Activated CD8-positive, alpha-beta T cell treated with anti-CD3 and anti-CD28 coated beads, Interleukin-2, amount 10 ng/mL, durations not matched to agents 7 days and 5 days (primary cell): ENCODE measurements at regions not wholly inside any gene's neighbourhood (a gene's known extent, or its start where the extent isn't known, plus 50 kb on each side); places are given as distances from the start of the nearest gene placed in this dataset.

ENCODE experiments used
- ATAC-seq: fragments of 150-1000 bp; cut with Tn5 transposase; one replicate; pipeline ENCODE4 v1.10.0; 2021; ENCODE audit warnings: moderate library complexity
- CTCF ChIA-PET: fragments of 350-600 bp; sonication (Branson Sonifier 250); formaldehyde crosslinking; loops from one replicate; lab custom pipeline; 2021; ENCODE audit warnings: antibody characterized with exemption; lab: Charles Lee
- POLR2A ChIA-PET: fragments of 350-600 bp; sonication (Branson Sonifier 250); formaldehyde crosslinking; loops from one replicate; lab custom pipeline; 2021; ENCODE audit warnings: antibody characterized with exemption; lab: Charles Lee
- DNase-seq: peaks from one replicate; pipeline ENCODE4 v3.0.0-alpha.2; 2020
- H3K27ac Mint-ChIP-seq: one replicate; pipeline ENCODE4 v1.8.0; 2021; ENCODE audit warnings: mild to moderate bottlenecking, mixed read lengths
- H3K27me3 Mint-ChIP-seq: one replicate; pipeline ENCODE4 v1.8.0; 2021; ENCODE audit warnings: low read depth, mixed read lengths
- H3K36me3 Mint-ChIP-seq: one replicate; pipeline ENCODE4 v1.8.0; 2021; ENCODE audit warnings: low read depth, mixed read lengths
- H3K4me1 Mint-ChIP-seq: one replicate; pipeline ENCODE4 v1.8.0; 2021; ENCODE audit warnings: low read depth, mixed read lengths
- H3K4me3 Mint-ChIP-seq: one replicate; pipeline ENCODE4 v1.8.0; 2021; ENCODE audit warnings: mild to moderate bottlenecking, mixed read lengths
- H3K9me3 Mint-ChIP-seq: one replicate; pipeline ENCODE4 v1.8.0; 2022; ENCODE audit warnings: mixed read lengths; ENCODE audit not compliant: insufficient read depth

- no peak for DNase-seq
- Mint-ChIP-seq H3K9me3 (no peaks in the 10 kb centered on the region), H3K4me3 (no peak overlapping the region), H3K36me3 (no peaks in the 10 kb centered on the region), H3K27me3 (no peaks in the 10 kb centered on the region), H3K27ac (no peak overlapping the region), H3K4me1 (peaks cover 5% of the 10 kb centered on the region)
- ATAC-seq = no peak
- POLR2A ChIA-PET = no interaction called here
- CTCF ChIA-PET = no interaction called here
These were observed 277.9 kb downstream of the GAS1 start for GRCh38 chr9:86669422-86669821.

DNA sequence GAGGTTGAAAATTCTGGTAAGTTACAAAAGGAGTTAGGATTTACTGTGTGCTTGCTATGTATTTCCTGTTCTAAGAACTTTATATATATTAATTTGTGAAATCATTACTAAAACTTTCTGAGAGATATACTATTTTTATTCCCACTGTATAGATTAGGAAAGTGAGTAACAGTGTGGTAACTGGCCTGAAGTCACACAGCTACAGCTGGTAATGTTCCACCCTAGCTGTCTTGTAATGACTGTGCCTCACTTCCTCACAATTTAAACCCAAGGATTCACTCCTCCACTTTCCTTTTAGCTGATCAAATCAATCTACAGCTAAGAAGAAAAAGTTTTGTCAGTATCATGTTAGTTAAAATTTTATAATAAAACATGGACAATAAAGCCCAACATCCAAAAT, 278.8 kb downstream of the GAS1 start:
- H3K36me3 Mint-ChIP-seq = no peaks in the 10 kb centered on the region
- H3K4me1 Mint-ChIP-seq = peaks cover 5% of the 10 kb centered on the region
- POLR2A ChIA-PET = no interaction called here
- CTCF ChIA-PET = no interaction called here
- H3K9me3 Mint-ChIP-seq = no peaks in the 10 kb centered on the region
- no peak overlapping the region for H3K4me3 Mint-ChIP-seq
- no peaks in the 10 kb centered on the region for H3K27me3 Mint-ChIP-seq
- DNase-seq (no peak), ATAC-seq (no peak)
- no peak overlapping the region for H3K27ac Mint-ChIP-seq

GRCh38 chr9:86667307-86667706, 280.0 kb downstream of the GAS1 start:
- POLR2A ChIA-PET = no interaction called here
- H3K4me3 Mint-ChIP-seq = no peak overlapping the region
- H3K36me3 Mint-ChIP-seq = no peaks in the 10 kb centered on the region
- H3K9me3 Mint-ChIP-seq = no peaks in the 10 kb centered on the region
- H3K27ac Mint-ChIP-seq = no peak overlapping the region
- no peaks in the 10 kb centered on the region for H3K27me3 Mint-ChIP-seq
- H3K4me1 Mint-ChIP-seq = peaks cover 5% of the 10 kb centered on the region
- CTCF ChIA-PET = no interaction called here
- ATAC-seq = no peak
- no peak for DNase-seq

- Mint-ChIP-seq H3K27me3 (no peaks in the 10 kb centered on the region), H3K4me3 (no peak overlapping the region), H3K36me3 (no peaks in the 10 kb centered on the region), H3K27ac (no peak overlapping the region), H3K4me1 (peaks cover 8% of the 10 kb centered on the region), H3K9me3 (no peaks in the 10 kb centered on the region)
- no peak for ATAC-seq
- DNase-seq = no peak
- POLR2A ChIA-PET = no interaction called here
- CTCF ChIA-PET = no interaction called here
These were observed 281.9 kb downstream of the GAS1 start for GRCh38 chr9:86665416-86665815.

- H3K27ac Mint-ChIP-seq = no peak overlapping the region
These were observed 282.7 kb downstream of the GAS1 start for GRCh38 chr9:86664603-86665002.

DNA sequence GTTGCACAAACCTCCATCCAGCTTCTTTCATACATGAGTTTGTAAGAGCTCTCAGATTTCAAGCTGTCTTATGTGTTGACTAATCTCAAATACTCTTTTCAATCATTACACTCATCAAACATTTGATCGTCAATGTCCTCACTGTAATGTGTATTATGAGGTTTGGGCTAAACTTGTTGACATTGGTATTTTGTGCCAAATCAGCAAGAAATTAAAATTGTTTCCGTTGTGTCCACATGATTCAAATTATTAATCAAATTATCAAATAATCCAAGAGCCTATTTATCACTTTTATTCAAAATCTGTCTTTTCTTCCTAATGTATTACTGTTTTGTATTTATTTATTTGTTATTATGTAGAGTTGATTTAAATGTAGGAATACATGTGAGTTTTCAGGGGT, 283.4 kb downstream of the GAS1 start:
- ATAC-seq (no peak), DNase-seq (no peak)
- H3K27me3 Mint-ChIP-seq = no peaks in the 10 kb centered on the region
- no peak overlapping the region for H3K27ac Mint-ChIP-seq
- ChIA-PET CTCF (no interaction called here), POLR2A (no interaction called here)
- H3K9me3 Mint-ChIP-seq = no peaks in the 10 kb centered on the region
- peaks cover 23% of the 10 kb centered on the region for H3K4me1 Mint-ChIP-seq
- H3K36me3 Mint-ChIP-seq = no peaks in the 10 kb centered on the region
- H3K4me3 Mint-ChIP-seq = no peak overlapping the region

More at GRCh38 chr9:86664603-86665002, 282.7 kb downstream of the GAS1 start:
- Mint-ChIP-seq H3K4me1 (peaks cover 16% of the 10 kb centered on the region), H3K9me3 (no peaks in the 10 kb centered on the region), H3K27me3 (no peaks in the 10 kb centered on the region), H3K4me3 (no peak overlapping the region), H3K36me3 (no peaks in the 10 kb centered on the region)
- CTCF ChIA-PET = no interaction called here
- ATAC-seq (no peak), DNase-seq (no peak)
- POLR2A ChIA-PET = no interaction called here

GRCh38 chr9:86662890-86663468, 284.3 kb downstream of the GAS1 start:
- Mint-ChIP-seq H3K9me3 (no peaks in the 10 kb centered on the region), H3K27me3 (no peaks in the 10 kb centered on the region), H3K36me3 (no peaks in the 10 kb centered on the region), H3K27ac (no peak overlapping the region), H3K4me1 (peaks cover 24% of the 10 kb centered on the region), H3K4me3 (no peak overlapping the region)
- no peak for DNase-seq
- ATAC-seq = no peak
- ChIA-PET CTCF (no interaction called here), POLR2A (no interaction called here)

- Mint-ChIP-seq H3K4me3 (no peak overlapping the region), H3K9me3 (no peaks in the 10 kb centered on the region)
These were observed 287.0 kb downstream of the GAS1 start for GRCh38 chr9:86660146-86660943.

GRCh38 chr9:86659413-86660046, 287.8 kb downstream of the GAS1 start:
- no peaks in the 10 kb centered on the region for H3K27me3 Mint-ChIP-seq
- H3K4me3 Mint-ChIP-seq = no peak overlapping the region
- H3K4me1 Mint-ChIP-seq = peaks cover 19% of the 10 kb centered on the region
- DNase-seq (no peak), ATAC-seq (no peak)
- H3K27ac Mint-ChIP-seq = no peak overlapping the region
- ChIA-PET POLR2A (no interaction called here), CTCF (interaction anchor here (1.2 kb wide), 1 partner anchor 15 kb away, joined by 3 read pairs; no protein-coding TSS in a partner anchor)
- no peaks in the 10 kb centered on the region for H3K9me3 Mint-ChIP-seq
- no peaks in the 10 kb centered on the region for H3K36me3 Mint-ChIP-seq

More at GRCh38 chr9:86660146-86660943, 287.0 kb downstream of the GAS1 start:
- Mint-ChIP-seq H3K27ac (peak overlapping the region; percentile 41), H3K4me1 (peaks cover 19% of the 10 kb centered on the region), H3K27me3 (no peaks in the 10 kb centered on the region), H3K36me3 (no peaks in the 10 kb centered on the region)
- ChIA-PET POLR2A (no interaction called here), CTCF (no interaction called here)
- DNase-seq = peak; percentile 29
- ATAC-seq = peak; percentile 39

- Mint-ChIP-seq H3K9me3 (no peaks in the 10 kb centered on the region), H3K27me3 (no peaks in the 10 kb centered on the region), H3K4me3 (no peak overlapping the region), H3K4me1 (peaks cover 13% of the 10 kb centered on the region), H3K36me3 (no peaks in the 10 kb centered on the region), H3K27ac (no peak overlapping the region)
- no peak for DNase-seq
- ATAC-seq = no peak
- POLR2A ChIA-PET = no interaction called here
- CTCF ChIA-PET = interaction anchor here (1.0 kb wide), 1 partner anchor 9 kb away, joined by 3 read pairs; no protein-coding TSS in a partner anchor
These were observed 292.2 kb downstream of the GAS1 start for GRCh38 chr9:86655147-86655546.

DNA sequence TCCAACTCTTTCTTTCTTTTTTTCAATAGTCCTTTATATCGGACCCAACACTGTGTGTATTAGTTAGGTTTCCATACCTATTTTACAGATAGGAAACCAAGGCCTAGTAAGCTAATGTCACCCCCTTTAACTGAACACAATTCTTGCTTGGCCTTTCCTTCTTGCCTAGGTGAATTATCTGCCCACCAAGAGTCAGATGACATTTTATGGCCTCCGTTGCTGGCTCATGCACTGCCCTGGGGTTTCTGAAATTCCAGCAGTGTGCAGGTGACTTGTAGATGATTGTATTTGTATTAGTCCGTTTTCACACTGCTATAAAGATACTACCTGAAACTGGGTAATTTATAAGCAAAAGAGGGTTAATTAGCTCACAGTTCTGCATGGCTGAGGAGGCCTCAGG, 293.8 kb downstream of the GAS1 start:
- no peaks in the 10 kb centered on the region for H3K36me3 Mint-ChIP-seq
- POLR2A ChIA-PET = no interaction called here

GRCh38 chr9:86652736-86653135, 294.6 kb downstream of the GAS1 start:
- ChIA-PET POLR2A (no interaction called here), CTCF (no interaction called here)
- Mint-ChIP-seq H3K36me3 (no peaks in the 10 kb centered on the region), H3K27me3 (no peaks in the 10 kb centered on the region), H3K4me1 (no peaks in the 10 kb centered on the region), H3K4me3 (no peak overlapping the region), H3K27ac (no peak overlapping the region), H3K9me3 (no peaks in the 10 kb centered on the region)
- no peak for DNase-seq
- no peak for ATAC-seq

More for the DNA sequence above, 293.8 kb downstream of the GAS1 start:
- no peak for ATAC-seq
- no peak for DNase-seq
- CTCF ChIA-PET = no interaction called here
- Mint-ChIP-seq H3K9me3 (no peaks in the 10 kb centered on the region), H3K4me1 (no peaks in the 10 kb centered on the region), H3K27ac (no peak overlapping the region), H3K27me3 (no peaks in the 10 kb centered on the region), H3K4me3 (no peak overlapping the region)
